ENCODE measurements at regions not wholly inside any gene's neighbourhood (a gene's known extent, or its start where the extent isn't known, plus 50 kb on each side); places are given as distances from the start of the nearest gene placed in this dataset.
"Not testable (repeated sequence)": the region's sequence is repeated elsewhere in the genome, so short reads cannot be mapped to it uniquely, and the experiment has no call there.

DNA sequence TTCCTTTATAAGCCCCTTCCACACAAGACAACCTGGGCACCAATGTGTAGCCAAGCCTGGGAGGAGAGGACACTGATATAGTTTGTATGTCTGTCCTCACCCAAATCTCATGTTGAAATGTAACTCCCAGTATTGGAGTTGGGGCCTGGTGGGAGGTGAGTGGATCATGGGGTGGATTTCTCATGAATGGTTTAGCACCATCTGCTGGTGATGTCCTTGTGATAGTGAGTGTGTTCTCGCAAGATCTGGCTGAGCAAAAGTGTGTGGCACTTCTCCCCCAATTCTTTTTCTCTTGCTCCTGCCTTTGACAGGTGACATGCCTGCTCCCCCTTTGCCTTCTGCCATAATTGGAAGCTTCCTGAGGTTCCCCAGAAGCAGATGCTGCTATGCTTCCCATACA, 135.8 kb downstream of the USP31 start:
- DNase-seq: no peak

GRCh38 chr16:23009075-23009474, 140.2 kb downstream of the USP31 start:
- no peak for DNase-seq

- DNase-seq: no peak
Measured at GRCh38 chr16:23008041-23008440, 141.2 kb downstream of the USP31 start.

GRCh38 chr16:23006380-23006779, 142.9 kb downstream of the USP31 start:
- no peak for DNase-seq

GRCh38 chr16:23005951-23006350, 143.3 kb downstream of the USP31 start:
- no peak for DNase-seq

DNA sequence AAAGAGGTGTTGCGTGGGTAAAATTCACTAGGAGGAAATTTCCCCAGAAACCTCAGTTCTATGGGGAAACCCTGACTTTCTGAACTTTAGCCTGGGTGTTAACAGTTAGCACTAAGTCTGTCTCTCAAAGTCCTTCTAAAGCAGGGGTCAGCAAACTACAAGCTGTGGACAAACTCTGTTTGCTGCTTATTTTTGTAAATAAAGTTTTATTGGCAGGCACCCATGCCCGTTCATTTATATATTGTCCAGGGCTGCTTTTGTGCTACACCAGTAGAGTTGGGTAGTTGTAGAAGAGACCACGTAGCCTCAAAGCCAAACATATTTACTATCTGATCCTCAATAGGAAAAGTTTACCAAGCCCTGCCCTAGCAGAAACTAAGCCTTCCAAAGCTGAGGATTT, 159.7 kb downstream of the USP31 start:
- no peak for DNase-seq

DNA sequence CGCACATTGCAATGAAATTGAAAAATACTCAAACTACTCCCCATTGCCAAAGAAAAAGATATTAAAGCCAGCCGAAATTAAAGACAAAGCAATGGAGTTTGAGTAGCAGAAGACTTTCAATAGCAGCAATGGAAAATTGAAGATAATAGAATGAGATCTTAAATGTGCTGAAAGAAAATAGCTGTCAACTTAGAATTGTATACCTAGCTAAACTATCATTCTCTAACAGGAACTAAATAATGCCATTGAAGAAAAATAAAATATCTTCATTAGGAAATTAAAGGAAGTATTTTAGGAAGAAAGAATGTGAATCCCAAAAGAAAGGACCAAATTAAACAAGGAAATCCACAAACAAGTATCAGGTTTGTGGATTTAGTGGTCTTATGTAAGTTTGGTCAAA, 165.6 kb downstream of the USP31 start:
- no peak for DNase-seq

DNA sequence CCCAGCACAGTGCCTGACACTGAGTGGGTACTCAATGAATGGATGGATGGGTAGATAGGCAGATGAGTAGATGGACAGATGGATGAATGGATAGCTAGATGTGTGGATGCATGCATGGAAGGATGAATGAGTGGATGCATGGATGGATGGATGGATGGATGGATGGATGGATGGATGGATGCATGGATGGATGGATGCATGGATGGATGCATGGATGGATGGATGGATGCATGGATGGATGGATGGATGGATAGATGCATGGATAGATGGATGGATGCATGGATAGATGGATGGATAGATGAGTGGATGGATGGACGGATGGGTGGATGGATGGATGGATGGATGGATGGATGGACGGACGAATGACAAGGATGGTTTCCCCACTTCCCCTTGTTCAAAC, 166.6 kb downstream of the HS3ST2 start:
- DNase-seq: not testable (repeated sequence)

GRCh38 chr16:22979038-22979437, 165.1 kb downstream of the HS3ST2 start:
- peak in 3 of 56 donors; percentile 2 to 37 (median 21) for DNase-seq

DNA sequence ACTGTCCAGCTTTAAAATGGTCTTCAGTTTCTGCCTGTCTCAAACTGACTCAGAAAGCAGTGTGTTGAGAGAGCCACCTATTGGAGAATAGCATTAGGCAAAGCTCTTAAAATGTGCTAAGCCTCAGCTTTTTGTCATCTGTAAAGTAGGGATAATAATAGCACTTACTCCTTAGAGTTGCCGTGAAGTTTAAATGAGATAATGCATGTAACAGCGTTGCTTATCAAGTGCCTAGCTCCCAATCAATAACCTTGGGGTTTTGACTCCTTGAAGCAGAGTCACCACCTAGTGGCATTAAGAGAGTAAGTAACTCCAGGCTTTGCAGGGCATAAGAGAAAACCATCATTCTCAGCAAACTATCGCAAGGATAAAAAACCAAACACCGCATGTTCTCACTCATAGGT, 163.3 kb downstream of the HS3ST2 start:
- no peak for DNase-seq

GRCh38 chr16:22973522-22973921, 159.6 kb downstream of the HS3ST2 start:
- DNase-seq: no peak

DNA sequence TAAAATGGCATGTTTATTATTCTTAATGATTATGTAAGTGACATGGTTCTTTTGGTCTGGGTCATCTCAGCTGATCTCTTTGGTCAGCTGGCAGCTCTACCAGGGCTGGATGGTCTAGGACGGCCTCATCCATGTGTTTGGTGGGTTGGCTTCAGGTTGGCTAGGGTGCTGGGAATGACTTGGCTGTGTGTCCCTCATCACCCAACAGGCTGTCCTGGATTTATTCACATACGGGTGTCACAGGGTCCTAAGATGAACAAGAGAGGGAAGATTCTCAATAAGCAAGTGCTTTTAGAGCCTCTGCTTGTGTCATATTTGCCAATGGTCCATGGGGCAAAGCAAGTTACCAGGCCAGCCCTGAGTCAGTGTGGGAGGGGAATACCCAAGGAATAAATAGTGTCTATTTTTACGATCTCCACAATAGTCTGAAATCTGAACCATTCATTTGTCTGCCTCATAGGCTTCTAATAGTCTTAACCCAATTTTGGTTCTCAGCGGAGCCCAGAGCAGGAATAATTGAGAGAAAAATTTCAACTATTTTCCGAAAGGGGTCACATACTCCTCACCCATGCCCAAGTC, 157.5 kb downstream of the HS3ST2 start:
- DNase-seq: no peak

- no peak for DNase-seq
Measured at GRCh38 chr16:22970209-22970865, 156.4 kb downstream of the HS3ST2 start.

GRCh38 chr16:22969567-22969966, 155.6 kb downstream of the HS3ST2 start:
- DNase-seq: no peak

DNA sequence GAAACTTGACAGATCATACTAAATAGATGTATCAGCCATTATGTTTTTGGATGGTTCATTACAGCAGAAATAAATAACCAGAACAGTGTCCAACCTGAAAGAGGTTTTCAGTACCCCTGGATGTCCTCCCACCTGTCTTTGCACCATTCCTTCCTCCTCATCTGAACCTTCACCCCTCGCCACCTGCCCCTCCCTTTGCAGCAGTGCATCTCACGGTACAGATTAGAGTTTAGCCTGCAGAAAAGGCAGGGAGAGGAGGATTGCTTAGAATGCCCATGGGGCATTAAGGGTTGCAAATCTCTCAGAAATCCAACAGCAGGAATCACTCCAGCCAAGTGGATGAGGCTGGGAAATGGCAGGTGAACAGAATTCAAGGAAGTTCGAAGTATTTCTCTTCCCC, 155.0 kb downstream of the HS3ST2 start:
- no peak for DNase-seq

GRCh38 chr16:22967521-22968095, 153.6 kb downstream of the HS3ST2 start:
- no peak for DNase-seq

Measured in amygdala (tissue), 56 donors.